ENCODE measurements at regions not wholly inside any gene's neighbourhood (a gene's known extent, or its start where the extent isn't known, plus 50 kb on each side); places are given as distances from the start of the nearest gene placed in this dataset.

GRCh38 chr5:121693864-121694263 lies 157.8 kb upstream of the FTMT start:
- DNase-seq (ENCODE audit: low read depth) = no peak
- no peak for TF ChIP-seq CTCF (IDR thresholded peaks at IDR 0.05; ENCODE audit: control insufficient read depth, insufficient read depth, low read depth, low read length, missing control alignments)
- H3K4me3 ChIP-seq (ENCODE audit: control insufficient read depth, low read depth, low read length) = no peak overlapping the region

GRCh38 chr5:121695307-121695706 lies 156.4 kb upstream of the FTMT start:
- no peak for TF ChIP-seq CTCF (IDR thresholded peaks at IDR 0.05; ENCODE audit: control insufficient read depth, insufficient read depth, low read depth, low read length, missing control alignments)
- H3K4me3 ChIP-seq (ENCODE audit: control insufficient read depth, low read depth, low read length) = no peak overlapping the region
- DNase-seq (ENCODE audit: low read depth) = no peak

- no peak for DNase-seq (ENCODE audit: low read depth)
- no peak overlapping the region for H3K4me3 ChIP-seq (ENCODE audit: control insufficient read depth, low read depth, low read length)
- TF ChIP-seq CTCF (IDR thresholded peaks at IDR 0.05; ENCODE audit: control insufficient read depth, insufficient read depth, low read depth, low read length, missing control alignments) = no peak
Measured at GRCh38 chr5:121698690-121699089, 153.0 kb upstream of the FTMT start.

- TF ChIP-seq CTCF (IDR thresholded peaks at IDR 0.05; ENCODE audit: control insufficient read depth, insufficient read depth, low read depth, low read length, missing control alignments) = no peak
- no peak overlapping the region for H3K4me3 ChIP-seq (ENCODE audit: control insufficient read depth, low read depth, low read length)
- no peak for DNase-seq (ENCODE audit: low read depth)
Measured at GRCh38 chr5:121701731-121702130, 150.0 kb upstream of the FTMT start.

- H3K4me3 ChIP-seq (ENCODE audit: control insufficient read depth, low read depth, low read length) = no peak overlapping the region
- TF ChIP-seq CTCF (IDR thresholded peaks at IDR 0.05; ENCODE audit: control insufficient read depth, insufficient read depth, low read depth, low read length, missing control alignments) = no peak
- no peak for DNase-seq (ENCODE audit: low read depth)
Measured at GRCh38 chr5:121702682-121703081, 149.0 kb upstream of the FTMT start.

GRCh38 chr5:121704291-121704690 lies 147.4 kb upstream of the FTMT start:
- DNase-seq (ENCODE audit: low read depth) = no peak
- no peak overlapping the region for H3K4me3 ChIP-seq (ENCODE audit: control insufficient read depth, low read depth, low read length)
- no peak for TF ChIP-seq CTCF (IDR thresholded peaks at IDR 0.05; ENCODE audit: control insufficient read depth, insufficient read depth, low read depth, low read length, missing control alignments)

GRCh38 chr5:121706686-121707085 lies 145.0 kb upstream of the FTMT start:
- H3K4me3 ChIP-seq (ENCODE audit: control insufficient read depth, low read depth, low read length) = no peak overlapping the region
- no peak for TF ChIP-seq CTCF (IDR thresholded peaks at IDR 0.05; ENCODE audit: control insufficient read depth, insufficient read depth, low read depth, low read length, missing control alignments)
- no peak for DNase-seq (ENCODE audit: low read depth)

Measured in AG09309 (cell line).